WTC11 (cell line): ENCODE measurements at regions not wholly inside any gene's neighbourhood (a gene's known extent, or its start where the extent isn't known, plus 50 kb on each side); places are given as distances from the start of the nearest gene placed in this dataset.

Experiments used
- ATAC-seq: fragments of 200-7000 bp; cut with Tn5 transposase; 2 replicates; pipeline ENCODE4 v1.10.0; 2021; ENCODE audit warnings: mild to moderate bottlenecking, moderate library complexity
- CTCF ChIA-PET: fragments of 300-600 bp; sonication (Branson Sonifier 250); formaldehyde crosslinking; loops from one replicate; lab custom pipeline; 2021; ENCODE audit warnings: antibody characterized with exemption; lab: Charles Lee
- POLR2A ChIA-PET: fragments of 350-600 bp; sonication (Branson Sonifier 250); formaldehyde crosslinking; loops from one replicate; lab custom pipeline; 2021; ENCODE audit warnings: antibody characterized with exemption; lab: Charles Lee
- DNase-seq: peaks from one replicate; pipeline ENCODE4 v3.0.0; 2021; ENCODE audit warnings: low spot score
- H3K27ac Mint-ChIP-seq: 2 replicates; pipeline ENCODE4 v1.8.0; 2021; ENCODE audit warnings: mixed read lengths
- H3K27me3 Mint-ChIP-seq: 2 replicates; pipeline ENCODE4 v1.8.0; 2021; ENCODE audit warnings: low read depth, mild to moderate bottlenecking, moderate library complexity, mixed read lengths
- H3K36me3 Mint-ChIP-seq: 2 replicates; pipeline ENCODE4 v1.8.0; 2021; ENCODE audit warnings: mixed read lengths
- H3K4me1 Mint-ChIP-seq: 2 replicates; pipeline ENCODE4 v1.8.0; 2022; ENCODE audit warnings: mixed read lengths
- H3K4me3 Mint-ChIP-seq: 2 replicates; pipeline ENCODE4 v1.8.0; 2021; ENCODE audit warnings: mild to moderate bottlenecking, moderate library complexity, mixed read lengths
- H3K9me3 Mint-ChIP-seq: 2 replicates; pipeline ENCODE4 v1.8.0; 2021; ENCODE audit warnings: mixed read lengths
- CREB1 ChIP-seq: sonication (generic); formaldehyde crosslinking; IDR thresholded peaks from 2 replicates; pipeline ENCODE4 v1.8.0; 2023; ENCODE audit warnings: mild to moderate bottlenecking, missing genetic modification reagents
- FOXP1 ChIP-seq: sonication (generic); formaldehyde crosslinking; IDR thresholded peaks from 2 replicates; pipeline ENCODE4 v1.8.0; 2022; ENCODE audit warnings: missing genetic modification reagents, mild to moderate bottlenecking, moderate library complexity, borderline replicate concordance
- GTF2I ChIP-seq: fragments of 250-450 bp; sonication (Bioruptor Pico); conservative IDR thresholded peaks from 2 replicates; pipeline ENCODE4 v1.4.0; 2021; ENCODE audit warnings: mild to moderate bottlenecking
- HMGA2 ChIP-seq: fragments of 250-450 bp; sonication (Bioruptor Pico); IDR thresholded peaks from 2 replicates; pipeline ENCODE4 v1.4.0; 2021; ENCODE audit warnings: mild to moderate bottlenecking, moderate library complexity
- IRF2 ChIP-seq: sonication (generic); formaldehyde crosslinking; IDR thresholded peaks from 2 replicates; pipeline ENCODE4 v1.8.0; 2022; ENCODE audit warnings: low read depth, missing genetic modification reagents, borderline replicate concordance
- JAZF1 ChIP-seq: fragments of 250-450 bp; sonication (Bioruptor Pico); IDR thresholded peaks from 2 replicates; pipeline ENCODE4 v1.9.0; 2021; ENCODE audit warnings: moderate library complexity, mild to moderate bottlenecking, inconsistent platforms
- MXD4 ChIP-seq: fragments of 250-450 bp; sonication (Bioruptor Pico); IDR thresholded peaks from 2 replicates; pipeline ENCODE4 v1.8.0; 2021; ENCODE audit warnings: mild to moderate bottlenecking, moderate library complexity, borderline replicate concordance
- NFATC4 ChIP-seq: fragments of 250-450 bp; sonication (Bioruptor Pico); IDR thresholded peaks from 2 replicates; pipeline ENCODE4 v1.9.0; 2021; ENCODE audit warnings: mild to moderate bottlenecking
- NFE2L1 ChIP-seq: sonication (generic); formaldehyde crosslinking; IDR thresholded peaks from 2 replicates; pipeline ENCODE4 v1.8.1; 2023; ENCODE audit warnings: missing genetic modification reagents
- NR2C2 ChIP-seq: sonication (generic); formaldehyde crosslinking; IDR thresholded peaks from 2 replicates; pipeline ENCODE4 v1.8.0; 2022; ENCODE audit warnings: mild to moderate bottlenecking, missing genetic modification reagents
- TCF7 ChIP-seq: sonication (generic); formaldehyde crosslinking; IDR thresholded peaks from 2 replicates; pipeline ENCODE4 v1.8.0; 2022; ENCODE audit warnings: mild to moderate bottlenecking, low read depth, missing genetic modification reagents, moderate library complexity
- TEAD1 ChIP-seq: sonication (generic); formaldehyde crosslinking; IDR thresholded peaks from 2 replicates; pipeline ENCODE4 v1.8.0; 2022; ENCODE audit warnings: mild to moderate bottlenecking, missing genetic modification reagents
- ZNF121 ChIP-seq: sonication (generic); formaldehyde crosslinking; IDR thresholded peaks from 2 replicates; pipeline ENCODE4 v1.8.0; 2023; ENCODE audit warnings: missing genetic modification reagents
- ZNF232 ChIP-seq: sonication (generic); formaldehyde crosslinking; IDR thresholded peaks from 2 replicates; pipeline ENCODE4 v1.8.0; 2022; ENCODE audit warnings: mild to moderate bottlenecking, missing genetic modification reagents
- ZNF263 ChIP-seq: sonication (generic); formaldehyde crosslinking; IDR thresholded peaks from 2 replicates; pipeline ENCODE4 v1.8.1; 2022; ENCODE audit warnings: low read depth, mild to moderate bottlenecking, moderate library complexity, missing genetic modification reagents
- TF ChIP-seq, protein P1 (sequence below): sonication (generic); formaldehyde crosslinking; conservative IDR thresholded peaks from 2 replicates; pipeline ENCODE4 v1.8.1; 2022; ENCODE audit warnings: mild to moderate bottlenecking, missing genetic modification reagents
- TF ChIP-seq, protein P2 (sequence below): sonication (generic); formaldehyde crosslinking; IDR thresholded peaks from 2 replicates; pipeline ENCODE4 v1.8.0; 2022; ENCODE audit warnings: mild to moderate bottlenecking, missing genetic modification reagents
- TF ChIP-seq, protein P3 (sequence below): fragments of 250-450 bp; sonication (Bioruptor Pico); IDR thresholded peaks from 2 replicates; pipeline ENCODE4 v1.8.0; 2021; ENCODE audit warnings: mild to moderate bottlenecking
- TF ChIP-seq, protein P4 (sequence below): sonication (generic); formaldehyde crosslinking; IDR thresholded peaks from 2 replicates; pipeline ENCODE4 v1.8.1; 2023; ENCODE audit warnings: mild to moderate bottlenecking, missing genetic modification reagents, moderate library complexity
- TF ChIP-seq, protein P5 (sequence below): sonication (generic); formaldehyde crosslinking; IDR thresholded peaks from 2 replicates; pipeline ENCODE4 v1.8.1; 2022; ENCODE audit warnings: mild to moderate bottlenecking, moderate library complexity, missing genetic modification reagents
- TF ChIP-seq, protein P6 (sequence below): sonication (generic); formaldehyde crosslinking; IDR thresholded peaks from 2 replicates; pipeline ENCODE4 v1.8.0; 2023; ENCODE audit warnings: mild to moderate bottlenecking, missing genetic modification reagents
- TF ChIP-seq, protein P7 (sequence below): sonication (generic); formaldehyde crosslinking; IDR thresholded peaks from 2 replicates; pipeline ENCODE4 v1.8.1; 2022; ENCODE audit warnings: missing genetic modification reagents, borderline replicate concordance

DNA sequence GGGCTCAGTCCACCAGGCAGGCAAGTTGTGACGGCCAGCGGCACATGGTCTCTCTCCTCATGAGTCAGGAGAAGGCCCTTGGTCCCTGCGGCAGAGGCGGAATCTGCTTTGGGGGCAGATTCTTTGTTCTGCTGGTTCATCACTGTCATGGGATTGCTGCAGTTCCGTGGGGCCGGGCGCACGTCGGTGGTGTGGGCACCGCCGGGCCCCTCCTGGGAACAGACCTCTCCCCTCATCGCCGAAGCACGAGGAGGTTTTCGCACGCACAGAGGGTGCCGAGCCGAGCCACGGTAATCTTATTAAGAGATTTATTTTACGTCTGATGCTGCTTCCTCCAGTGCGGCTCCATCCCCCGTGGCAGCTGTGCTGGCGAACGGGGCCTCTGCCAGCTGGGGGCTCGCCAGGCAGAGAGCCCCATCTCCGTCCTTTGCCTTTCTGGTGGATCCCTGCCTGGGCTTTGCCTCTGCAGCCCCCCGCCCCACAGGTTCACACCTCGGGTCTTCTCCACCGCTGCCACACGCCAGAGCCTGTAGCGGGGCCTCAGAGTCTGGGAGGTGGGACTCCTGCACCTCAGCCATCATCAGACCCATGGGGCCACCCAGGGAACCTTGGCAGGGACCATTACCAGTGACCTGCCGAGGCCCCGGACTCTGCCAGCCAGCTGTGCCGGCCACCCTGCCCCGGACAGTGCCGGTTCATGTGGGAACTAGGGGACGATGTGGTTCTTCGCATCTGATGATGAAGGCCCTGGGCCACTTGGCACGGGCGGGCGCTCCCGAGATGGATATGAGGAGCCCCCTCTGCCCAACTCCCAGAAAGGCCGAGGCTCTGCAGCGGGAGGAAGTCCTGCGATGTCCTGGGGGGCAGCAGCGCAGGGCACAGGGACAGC, 86.7 kb upstream of the NKX1-1 start:
- DNase-seq (peak; percentile 8), ATAC-seq (no peak)
- Mint-ChIP-seq H3K4me1 (no peaks in the 10 kb centered on the region), H3K9me3 (no peaks in the 10 kb centered on the region), H3K27ac (no peak overlapping the region), H3K27me3 (no peaks in the 10 kb centered on the region), H3K36me3 (no peaks in the 10 kb centered on the region), H3K4me3 (no peak overlapping the region)
- TF ChIP-seq ZNF263 (CRISPR knock-in tag), result no peak
- TF ChIP-seq ZNF232 (CRISPR knock-in tag), result no peak
- TF ChIP-seq, protein P1, sequence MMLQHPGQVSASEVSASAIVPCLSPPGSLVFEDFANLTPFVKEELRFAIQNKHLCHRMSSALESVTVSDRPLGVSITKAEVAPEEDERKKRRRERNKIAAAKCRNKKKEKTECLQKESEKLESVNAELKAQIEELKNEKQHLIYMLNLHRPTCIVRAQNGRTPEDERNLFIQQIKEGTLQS (CRISPR knock-in tag), result no peak
- TF ChIP-seq JAZF1, result no peak
- TF ChIP-seq NFE2L1 (CRISPR knock-in tag), result no peak
- TF ChIP-seq CREB1, result no peak
- no peak for TF ChIP-seq FOXP1 (CRISPR knock-in tag)
- TF ChIP-seq NR2C2, result no peak
- TF ChIP-seq, protein P2, sequence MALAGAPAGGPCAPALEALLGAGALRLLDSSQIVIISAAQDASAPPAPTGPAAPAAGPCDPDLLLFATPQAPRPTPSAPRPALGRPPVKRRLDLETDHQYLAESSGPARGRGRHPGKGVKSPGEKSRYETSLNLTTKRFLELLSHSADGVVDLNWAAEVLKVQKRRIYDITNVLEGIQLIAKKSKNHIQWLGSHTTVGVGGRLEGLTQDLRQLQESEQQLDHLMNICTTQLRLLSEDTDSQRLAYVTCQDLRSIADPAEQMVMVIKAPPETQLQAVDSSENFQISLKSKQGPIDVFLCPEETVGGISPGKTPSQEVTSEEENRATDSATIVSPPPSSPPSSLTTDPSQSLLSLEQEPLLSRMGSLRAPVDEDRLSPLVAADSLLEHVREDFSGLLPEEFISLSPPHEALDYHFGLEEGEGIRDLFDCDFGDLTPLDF (CRISPR knock-in tag), result no peak
- ChIA-PET CTCF (no interaction called here), POLR2A (no interaction called here)

DNA sequence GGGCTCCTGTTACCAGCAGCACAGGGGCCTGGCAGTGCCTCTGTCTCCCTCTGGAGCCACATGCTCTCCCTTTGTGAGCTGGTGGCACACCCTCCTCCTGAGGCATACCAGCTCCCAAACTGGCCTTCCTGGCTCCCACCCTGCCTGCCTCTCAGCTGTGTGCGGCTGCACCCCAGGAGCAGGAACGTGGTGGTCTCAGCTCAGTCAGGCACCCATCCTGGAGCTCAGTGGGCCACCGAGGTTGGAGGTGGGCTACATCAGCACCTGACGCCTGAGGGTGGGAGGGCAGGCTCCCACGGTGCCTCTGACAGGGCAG, 85.9 kb upstream of the NKX1-1 start:
- ATAC-seq (no peak), DNase-seq (peak; percentile 4)
- ChIA-PET POLR2A (no interaction called here), CTCF (no interaction called here)
- Mint-ChIP-seq H3K4me3 (no peak overlapping the region), H3K4me1 (no peaks in the 10 kb centered on the region), H3K27me3 (peaks cover 4% of the 10 kb centered on the region; the same call in 1 of the 2 replicates), H3K36me3 (0 out of 2 replicates have a peak, but pooled peaks cover 3% of the 10 kb centered on the region), H3K27ac (no peak overlapping the region), H3K9me3 (peaks cover 7% of the 10 kb centered on the region)
- TF ChIP-seq FOXP1 (CRISPR knock-in tag) (no peak), JAZF1 (no peak), CREB1 (no peak), NFATC4 (CRISPR knock-in tag) (no peak), GTF2I (CRISPR knock-in tag) (no peak), HMGA2 (CRISPR knock-in tag) (no peak), NFE2L1 (CRISPR knock-in tag) (no peak), ZNF121 (CRISPR knock-in tag) (no peak), TCF7 (no peak)
- TF ChIP-seq, protein P3, sequence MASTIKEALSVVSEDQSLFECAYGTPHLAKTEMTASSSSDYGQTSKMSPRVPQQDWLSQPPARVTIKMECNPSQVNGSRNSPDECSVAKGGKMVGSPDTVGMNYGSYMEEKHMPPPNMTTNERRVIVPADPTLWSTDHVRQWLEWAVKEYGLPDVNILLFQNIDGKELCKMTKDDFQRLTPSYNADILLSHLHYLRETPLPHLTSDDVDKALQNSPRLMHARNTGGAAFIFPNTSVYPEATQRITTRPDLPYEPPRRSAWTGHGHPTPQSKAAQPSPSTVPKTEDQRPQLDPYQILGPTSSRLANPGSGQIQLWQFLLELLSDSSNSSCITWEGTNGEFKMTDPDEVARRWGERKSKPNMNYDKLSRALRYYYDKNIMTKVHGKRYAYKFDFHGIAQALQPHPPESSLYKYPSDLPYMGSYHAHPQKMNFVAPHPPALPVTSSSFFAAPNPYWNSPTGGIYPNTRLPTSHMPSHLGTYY, result no peak
- TF ChIP-seq, protein P4, sequence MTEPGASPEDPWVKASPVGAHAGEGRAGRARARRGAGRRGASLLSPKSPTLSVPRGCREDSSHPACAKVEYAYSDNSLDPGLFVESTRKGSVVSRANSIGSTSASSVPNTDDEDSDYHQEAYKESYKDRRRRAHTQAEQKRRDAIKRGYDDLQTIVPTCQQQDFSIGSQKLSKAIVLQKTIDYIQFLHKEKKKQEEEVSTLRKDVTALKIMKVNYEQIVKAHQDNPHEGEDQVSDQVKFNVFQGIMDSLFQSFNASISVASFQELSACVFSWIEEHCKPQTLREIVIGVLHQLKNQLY (CRISPR knock-in tag), result no peak

DNA sequence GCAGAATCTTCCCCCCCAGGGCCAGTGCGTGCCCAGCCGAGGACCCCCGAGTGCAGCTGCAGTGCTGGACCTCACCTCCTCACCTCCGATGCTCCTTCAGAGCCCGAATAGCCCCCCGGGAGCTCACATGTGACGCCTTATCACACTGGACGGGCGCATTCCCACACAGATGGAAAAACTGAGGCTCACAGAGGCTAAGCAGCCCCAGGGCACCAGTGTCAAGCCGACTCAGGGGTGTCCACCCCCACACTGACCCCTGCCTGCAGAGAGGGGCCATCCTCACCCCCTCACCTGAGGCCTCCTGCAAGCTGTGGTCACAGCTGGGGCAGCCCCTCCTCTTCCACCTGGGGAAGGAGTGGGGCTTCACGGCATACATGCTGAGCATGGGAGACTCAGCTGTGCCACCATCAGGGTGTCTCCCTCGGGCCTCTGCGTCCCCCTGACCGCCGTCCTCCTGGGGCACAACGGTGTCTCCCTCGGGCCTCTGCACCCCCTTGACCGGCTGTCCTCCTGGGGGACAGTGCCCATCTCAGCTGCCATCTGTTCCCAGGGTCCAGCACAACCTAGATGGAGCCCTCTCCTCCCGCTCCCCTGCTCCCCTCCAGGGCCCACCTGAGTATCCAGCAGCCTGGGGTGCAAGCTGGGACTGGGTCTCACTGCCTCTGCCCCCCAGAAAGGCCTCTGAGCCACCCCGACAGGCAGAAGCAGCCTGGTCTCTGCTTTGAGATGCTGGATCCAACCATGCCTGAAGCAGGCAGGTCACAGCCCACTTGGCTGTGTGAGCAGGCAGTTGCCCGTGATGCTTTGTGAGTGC, 85.3 kb upstream of the NKX1-1 start:
- peak; percentile 10 for DNase-seq
- no peak overlapping the region for H3K4me3 Mint-ChIP-seq
- no peak overlapping the region for H3K27ac Mint-ChIP-seq
- no peaks in the 10 kb centered on the region for H3K4me1 Mint-ChIP-seq
- H3K9me3 Mint-ChIP-seq, result peaks cover 12% of the 10 kb centered on the region
- peaks cover 8% of the 10 kb centered on the region for H3K27me3 Mint-ChIP-seq
- no peak for ATAC-seq
- H3K36me3 Mint-ChIP-seq, result peaks cover 5% of the 10 kb centered on the region
- ChIA-PET CTCF (interaction anchor here (1.0 kb wide), 1 partner anchor 22 kb away, joined by 3 read pairs; no protein-coding TSS in a partner anchor), POLR2A (no interaction called here)
- TF ChIP-seq, protein P5, sequence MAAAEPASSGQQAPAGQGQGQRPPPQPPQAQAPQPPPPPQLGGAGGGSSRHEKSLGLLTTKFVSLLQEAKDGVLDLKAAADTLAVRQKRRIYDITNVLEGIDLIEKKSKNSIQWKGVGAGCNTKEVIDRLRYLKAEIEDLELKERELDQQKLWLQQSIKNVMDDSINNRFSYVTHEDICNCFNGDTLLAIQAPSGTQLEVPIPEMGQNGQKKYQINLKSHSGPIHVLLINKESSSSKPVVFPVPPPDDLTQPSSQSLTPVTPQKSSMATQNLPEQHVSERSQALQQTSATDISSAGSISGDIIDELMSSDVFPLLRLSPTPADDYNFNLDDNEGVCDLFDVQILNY (CRISPR knock-in tag), result no peak
- no peak for TF ChIP-seq ZNF232 (CRISPR knock-in tag)
- no peak for TF ChIP-seq MXD4 (CRISPR knock-in tag)
- TF ChIP-seq, protein P6, sequence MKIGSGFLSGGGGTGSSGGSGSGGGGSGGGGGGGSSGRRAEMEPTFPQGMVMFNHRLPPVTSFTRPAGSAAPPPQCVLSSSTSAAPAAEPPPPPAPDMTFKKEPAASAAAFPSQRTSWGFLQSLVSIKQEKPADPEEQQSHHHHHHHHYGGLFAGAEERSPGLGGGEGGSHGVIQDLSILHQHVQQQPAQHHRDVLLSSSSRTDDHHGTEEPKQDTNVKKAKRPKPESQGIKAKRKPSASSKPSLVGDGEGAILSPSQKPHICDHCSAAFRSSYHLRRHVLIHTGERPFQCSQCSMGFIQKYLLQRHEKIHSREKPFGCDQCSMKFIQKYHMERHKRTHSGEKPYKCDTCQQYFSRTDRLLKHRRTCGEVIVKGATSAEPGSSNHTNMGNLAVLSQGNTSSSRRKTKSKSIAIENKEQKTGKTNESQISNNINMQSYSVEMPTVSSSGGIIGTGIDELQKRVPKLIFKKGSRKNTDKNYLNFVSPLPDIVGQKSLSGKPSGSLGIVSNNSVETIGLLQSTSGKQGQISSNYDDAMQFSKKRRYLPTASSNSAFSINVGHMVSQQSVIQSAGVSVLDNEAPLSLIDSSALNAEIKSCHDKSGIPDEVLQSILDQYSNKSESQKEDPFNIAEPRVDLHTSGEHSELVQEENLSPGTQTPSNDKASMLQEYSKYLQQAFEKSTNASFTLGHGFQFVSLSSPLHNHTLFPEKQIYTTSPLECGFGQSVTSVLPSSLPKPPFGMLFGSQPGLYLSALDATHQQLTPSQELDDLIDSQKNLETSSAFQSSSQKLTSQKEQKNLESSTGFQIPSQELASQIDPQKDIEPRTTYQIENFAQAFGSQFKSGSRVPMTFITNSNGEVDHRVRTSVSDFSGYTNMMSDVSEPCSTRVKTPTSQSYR (CRISPR knock-in tag), result no peak
- TF ChIP-seq, protein P7, sequence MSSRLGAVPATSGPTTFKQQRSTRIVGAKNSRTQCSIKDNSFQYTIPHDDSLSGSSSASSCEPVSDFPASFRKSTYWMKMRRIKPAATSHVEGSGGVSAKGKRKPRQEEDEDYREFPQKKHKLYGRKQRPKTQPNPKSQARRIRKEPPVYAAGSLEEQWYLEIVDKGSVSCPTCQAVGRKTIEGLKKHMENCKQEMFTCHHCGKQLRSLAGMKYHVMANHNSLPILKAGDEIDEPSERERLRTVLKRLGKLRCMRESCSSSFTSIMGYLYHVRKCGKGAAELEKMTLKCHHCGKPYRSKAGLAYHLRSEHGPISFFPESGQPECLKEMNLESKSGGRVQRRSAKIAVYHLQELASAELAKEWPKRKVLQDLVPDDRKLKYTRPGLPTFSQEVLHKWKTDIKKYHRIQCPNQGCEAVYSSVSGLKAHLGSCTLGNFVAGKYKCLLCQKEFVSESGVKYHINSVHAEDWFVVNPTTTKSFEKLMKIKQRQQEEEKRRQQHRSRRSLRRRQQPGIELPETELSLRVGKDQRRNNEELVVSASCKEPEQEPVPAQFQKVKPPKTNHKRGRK (CRISPR knock-in tag), result no peak
- TF ChIP-seq TEAD1, result no peak
- TF ChIP-seq CREB1, result no peak
- TF ChIP-seq IRF2 (CRISPR knock-in tag), result no peak
